ENCODE measurements at regions not wholly inside any gene's neighbourhood (a gene's known extent, or its start where the extent isn't known, plus 50 kb on each side); places are given as distances from the start of the nearest gene placed in this dataset.

GRCh38 chr2:183950673-183951072 lies 647.7 kb upstream of the ZNF804A start:
- TF ChIP-seq, protein P1, sequence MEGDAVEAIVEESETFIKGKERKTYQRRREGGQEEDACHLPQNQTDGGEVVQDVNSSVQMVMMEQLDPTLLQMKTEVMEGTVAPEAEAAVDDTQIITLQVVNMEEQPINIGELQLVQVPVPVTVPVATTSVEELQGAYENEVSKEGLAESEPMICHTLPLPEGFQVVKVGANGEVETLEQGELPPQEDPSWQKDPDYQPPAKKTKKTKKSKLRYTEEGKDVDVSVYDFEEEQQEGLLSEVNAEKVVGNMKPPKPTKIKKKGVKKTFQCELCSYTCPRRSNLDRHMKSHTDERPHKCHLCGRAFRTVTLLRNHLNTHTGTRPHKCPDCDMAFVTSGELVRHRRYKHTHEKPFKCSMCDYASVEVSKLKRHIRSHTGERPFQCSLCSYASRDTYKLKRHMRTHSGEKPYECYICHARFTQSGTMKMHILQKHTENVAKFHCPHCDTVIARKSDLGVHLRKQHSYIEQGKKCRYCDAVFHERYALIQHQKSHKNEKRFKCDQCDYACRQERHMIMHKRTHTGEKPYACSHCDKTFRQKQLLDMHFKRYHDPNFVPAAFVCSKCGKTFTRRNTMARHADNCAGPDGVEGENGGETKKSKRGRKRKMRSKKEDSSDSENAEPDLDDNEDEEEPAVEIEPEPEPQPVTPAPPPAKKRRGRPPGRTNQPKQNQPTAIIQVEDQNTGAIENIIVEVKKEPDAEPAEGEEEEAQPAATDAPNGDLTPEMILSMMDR (IDR thresholded peaks at IDR 0.05): no peak
- TF ChIP-seq POLR2AphosphoS5 (IDR thresholded peaks at IDR 0.05): no peak
- TF ChIP-seq POLR2A (IDR thresholded peaks at IDR 0.05): no peak
